ENCODE measurements at regions not wholly inside any gene's neighbourhood (a gene's known extent, or its start where the extent isn't known, plus 50 kb on each side); places are given as distances from the start of the nearest gene placed in this dataset.

DNA sequence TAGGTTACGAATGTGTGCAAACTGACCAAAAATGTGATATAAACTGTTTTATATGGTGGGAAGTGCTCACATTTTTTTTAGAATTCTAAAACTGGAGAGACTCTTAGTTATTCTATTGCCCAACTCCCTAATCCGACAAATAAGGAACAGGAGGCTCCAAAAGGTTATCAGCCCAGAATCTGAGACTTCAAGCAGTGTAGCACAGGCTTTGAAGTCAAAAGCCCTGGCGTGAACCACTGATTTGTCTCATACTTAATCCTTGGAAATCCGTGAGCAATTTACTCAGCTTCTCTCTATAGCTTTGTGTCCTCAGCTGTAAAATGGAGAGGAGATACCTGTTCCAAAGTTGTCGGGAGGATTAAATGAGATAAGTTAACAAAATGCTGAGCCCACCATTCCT is 368.8 kb upstream of the SASH1 start:
- TF ChIP-seq, protein P1, sequence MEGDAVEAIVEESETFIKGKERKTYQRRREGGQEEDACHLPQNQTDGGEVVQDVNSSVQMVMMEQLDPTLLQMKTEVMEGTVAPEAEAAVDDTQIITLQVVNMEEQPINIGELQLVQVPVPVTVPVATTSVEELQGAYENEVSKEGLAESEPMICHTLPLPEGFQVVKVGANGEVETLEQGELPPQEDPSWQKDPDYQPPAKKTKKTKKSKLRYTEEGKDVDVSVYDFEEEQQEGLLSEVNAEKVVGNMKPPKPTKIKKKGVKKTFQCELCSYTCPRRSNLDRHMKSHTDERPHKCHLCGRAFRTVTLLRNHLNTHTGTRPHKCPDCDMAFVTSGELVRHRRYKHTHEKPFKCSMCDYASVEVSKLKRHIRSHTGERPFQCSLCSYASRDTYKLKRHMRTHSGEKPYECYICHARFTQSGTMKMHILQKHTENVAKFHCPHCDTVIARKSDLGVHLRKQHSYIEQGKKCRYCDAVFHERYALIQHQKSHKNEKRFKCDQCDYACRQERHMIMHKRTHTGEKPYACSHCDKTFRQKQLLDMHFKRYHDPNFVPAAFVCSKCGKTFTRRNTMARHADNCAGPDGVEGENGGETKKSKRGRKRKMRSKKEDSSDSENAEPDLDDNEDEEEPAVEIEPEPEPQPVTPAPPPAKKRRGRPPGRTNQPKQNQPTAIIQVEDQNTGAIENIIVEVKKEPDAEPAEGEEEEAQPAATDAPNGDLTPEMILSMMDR (IDR thresholded peaks at IDR 0.05; ENCODE audit: insufficient read depth, low read length): no peak
- no peak for TF ChIP-seq SPI1 (IDR thresholded peaks at IDR 0.05; ENCODE audit: borderline replicate concordance, low read depth)
- no peak for TF ChIP-seq POLR2AphosphoS5 (IDR thresholded peaks at IDR 0.05; ENCODE audit: low read depth)
- TF ChIP-seq REST (IDR thresholded peaks at IDR 0.05; ENCODE audit: insufficient replicate concordance, low read depth): no peak

Measured in HL-60 (cell line).